Lung (tissue), 11 donors: ENCODE measurements at regions not wholly inside any gene's neighbourhood (a gene's known extent, or its start where the extent isn't known, plus 50 kb on each side); places are given as distances from the start of the nearest gene placed in this dataset.

Experiments
- ATAC-seq: fragments of 200-7000 bp; cut with Tn5 transposase; one replicate; pipeline ENCODE4 v1.9.1; 2020; ENCODE audit warnings: moderate number of reproducible peaks; ENCODE audit not compliant: insufficient read depth, low FRiP score
- DNase-seq, 3 donors: peaks; one replicate each; pipeline ENCODE4 v3.0.0-alpha.2; 2013 to 2017
- H3K27ac ChIP-seq, 2 donors: one replicate each; pipeline ENCODE4 v1.5.1; 2013; ENCODE audit warnings: mild to moderate bottlenecking in 2 of 2, moderate library complexity in 2 of 2, control low read depth in 1 of 2, inconsistent platforms in 1 of 2, low read depth in 1 of 2, low read length in 1 of 2
- H3K27me3 ChIP-seq, 3 donors: one replicate each; pipeline ENCODE4 v1.5.1; 2013; ENCODE audit warnings: low read length in 2 of 3; ENCODE audit not compliant: control insufficient read depth in 3 of 3, insufficient read depth in 3 of 3
- H3K36me3 ChIP-seq, 4 donors: one replicate each; pipeline ENCODE4 v1.5.1; 2013; ENCODE audit warnings: low read length in 4 of 4, mild to moderate bottlenecking in 1 of 4, moderate library complexity in 1 of 4; ENCODE audit not compliant: control insufficient read depth in 4 of 4, insufficient read depth in 4 of 4
- H3K4me1 ChIP-seq, 5 donors: one replicate each; pipeline ENCODE4 v1.5.1; 2013; ENCODE audit warnings: low read length in 5 of 5, mild to moderate bottlenecking in 2 of 5, moderate library complexity in 1 of 5; ENCODE audit not compliant: control insufficient read depth in 5 of 5, insufficient read depth in 5 of 5
- H3K4me3 ChIP-seq: one replicate; pipeline ENCODE4 v1.5.1; 2013; ENCODE audit warnings: mild to moderate bottlenecking, control low read depth, moderate library complexity
- H3K9ac ChIP-seq, 2 donors: one replicate each; pipeline ENCODE4 v1.5.1; 2013; ENCODE audit warnings: low read length in 2 of 2, control low read depth in 1 of 2; ENCODE audit not compliant: insufficient read depth in 1 of 2
- H3K9me3 ChIP-seq, 4 donors: one replicate each; pipeline ENCODE4 v1.5.1; 2013; ENCODE audit warnings: low read length in 3 of 4, mild to moderate bottlenecking in 1 of 4, moderate library complexity in 1 of 4; ENCODE audit not compliant: control insufficient read depth in 4 of 4, insufficient read depth in 3 of 4
- CTCF ChIP-seq: IDR thresholded peaks from 2 replicates; pipeline ENCODE4 v1.5.1; 2012; ENCODE audit warnings: mild to moderate bottlenecking; ENCODE audit errors: control extremely low read depth, extremely low read depth
- WGBS, 2 donors: extraction: QIAGEN DNeasy Blood & Tissue Kit; methylation state at CpG; one replicate each; pipeline ENCODE4 v1.1.7; 2013; 5-methylcytosine and 5-hydroxymethylcytosine counted together
- donor health status: control.
- donor health status: control.
- donor health status: Bipolar disorder and iron deficiency.
- donor health status: healthy.
- donor health status: DM: yes; HTN: yes; CAD: no.

DNA sequence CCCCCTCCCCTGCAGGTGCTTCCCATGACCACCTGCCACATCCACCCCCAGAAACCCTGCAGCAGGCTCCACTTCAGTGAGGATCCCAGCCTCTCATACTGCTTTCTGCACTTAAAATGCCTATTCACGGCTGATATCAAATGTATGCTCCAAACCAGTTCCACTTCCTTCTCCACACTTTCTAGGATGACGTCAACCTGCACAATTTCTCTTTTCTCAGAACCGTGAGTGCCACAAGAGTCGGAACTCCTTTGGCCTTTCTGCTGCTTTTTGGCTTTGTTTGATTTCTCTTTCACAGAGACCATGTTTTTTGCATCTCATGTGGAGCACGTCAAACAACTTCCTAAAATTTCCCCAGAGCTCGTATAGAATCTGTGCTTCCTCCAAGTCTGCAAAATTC, 378.8 kb upstream of the TNRC6C start:
- Histone ChIP-seq H3K4me1 (no peaks in the 10 kb centered on the region), H3K27ac (no peak overlapping the region), H3K9ac (no peak overlapping the region), H3K27me3 (no peaks in the 10 kb centered on the region), H3K9me3 (peaks cover 0 to 7% (median 0%) of the 10 kb centered on the region in 4 donors), H3K36me3 (no peaks in the 10 kb centered on the region), H3K4me3 (no peak overlapping the region)
- ATAC-seq (no peak), DNase-seq (peak; percentile 64 to 82 (median 66))
- 16 to 37% methylated on average over 6 of the region's 6 CpGs for WGBS, 2 donors
- TF ChIP-seq CTCF, result no peak

DNA sequence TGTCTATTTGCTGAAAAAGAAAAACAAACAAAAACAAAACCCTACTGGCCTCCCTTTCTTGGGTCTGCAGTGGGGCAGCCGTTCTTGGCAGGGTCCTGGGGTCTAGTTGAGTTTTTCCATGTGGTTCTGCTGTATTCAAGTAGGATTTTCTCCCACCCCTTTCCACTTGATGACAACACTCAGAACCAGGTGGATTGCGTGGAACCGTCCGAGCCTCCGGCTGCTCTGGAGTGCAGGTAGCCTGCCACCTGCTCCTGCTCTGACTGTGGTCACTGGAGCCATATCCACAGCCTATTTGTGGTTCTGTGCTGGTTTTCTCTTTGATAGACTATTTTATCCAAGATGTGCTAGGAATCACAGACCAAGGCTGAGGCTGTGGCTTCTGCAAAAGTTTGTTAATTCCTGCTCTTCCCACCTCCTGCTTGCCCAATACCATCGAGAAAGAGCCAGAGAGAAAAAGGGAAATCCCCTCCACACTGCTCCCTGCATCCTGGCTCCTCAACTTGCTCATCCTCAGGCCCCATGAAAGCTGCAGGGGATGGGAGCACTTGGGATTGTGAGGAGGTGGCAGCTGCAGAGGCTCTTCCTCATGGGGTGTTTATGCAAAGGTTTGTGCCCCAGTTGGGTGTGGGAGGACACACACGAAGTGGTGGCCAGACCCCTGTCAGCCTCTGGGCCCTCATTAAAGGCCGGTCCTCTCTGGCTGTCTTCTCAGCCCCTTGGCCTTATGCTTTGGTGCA, 377.8 kb upstream of the TNRC6C start:
- no peak for ATAC-seq
- H3K27me3 ChIP-seq, result no peaks in the 10 kb centered on the region
- peaks cover 0 to 7% (median 0%) of the 10 kb centered on the region in 4 donors for H3K9me3 ChIP-seq
- H3K4me1 ChIP-seq, result no peaks in the 10 kb centered on the region
- H3K27ac ChIP-seq, result no peak overlapping the region
- TF ChIP-seq CTCF, result no peak
- 63 to 65% methylated on average over 8 of the region's 8 CpGs for WGBS, 2 donors
- no peak for DNase-seq
- no peaks in the 10 kb centered on the region for H3K36me3 ChIP-seq
- H3K9ac ChIP-seq, result no peak overlapping the region
- no peak overlapping the region for H3K4me3 ChIP-seq

GRCh38 chr17:77581480-77581879, 377.0 kb upstream of the TNRC6C start:
- Histone ChIP-seq H3K36me3 (no peaks in the 10 kb centered on the region), H3K9me3 (peaks cover 0 to 7% (median 0%) of the 10 kb centered on the region in 4 donors), H3K4me1 (no peaks in the 10 kb centered on the region), H3K9ac (no peak overlapping the region), H3K27me3 (no peaks in the 10 kb centered on the region), H3K27ac (no peak overlapping the region), H3K4me3 (no peak overlapping the region)
- DNase-seq, result no peak
- no peak for ATAC-seq
- no peak for TF ChIP-seq CTCF
- 82 to 83% methylated on average over 2 of the region's 2 CpGs for WGBS, 2 donors
